Breast epithelium (tissue), 4 donors: ENCODE measurements at regions not wholly inside any gene's neighbourhood (a gene's known extent, or its start where the extent isn't known, plus 50 kb on each side); places are given as distances from the start of the nearest gene placed in this dataset.

Experiments
- DNase-seq, 2 donors: peaks; one replicate each; pipeline ENCODE4 v3.0.0-alpha.2; 2019; ENCODE audit warnings: low spot score in 2 of 2
- H3K27ac ChIP-seq, 2 donors: fragments of 200-600 bp; sonication (generic) in 1 of 2; one replicate each; pipeline ENCODE4 v1.5.1; 2016 to 2019; ENCODE audit warnings: mild to moderate bottlenecking in 1 of 2
- H3K27me3 ChIP-seq, 2 donors: fragments of 200-600 bp; sonication (generic) in 1 of 2; one replicate each; pipeline versions ENCODE4 v1.5.1 to v1.6.0; 2017 to 2019; ENCODE audit warnings: control low read depth in 1 of 2, mild to moderate bottlenecking in 1 of 2
- H3K36me3 ChIP-seq: fragments of 200-600 bp; one replicate; pipeline ENCODE4 v1.5.1; 2019
- H3K4me1 ChIP-seq, 2 donors: fragments of 200-600 bp; sonication (generic); one replicate each; pipeline ENCODE4 v1.5.1; 2016 to 2019; ENCODE audit warnings: control low read depth in 1 of 2
- H3K4me3 ChIP-seq, 3 donors: fragments of 200-600 bp; sonication (generic); 1 replicate in 2 of 3; 2 replicates in 1 of 3; pipeline ENCODE4 v1.5.1; 2016 to 2019; ENCODE audit warnings: mild to moderate bottlenecking in 3 of 3, moderate library complexity in 2 of 3
- H3K9me3 ChIP-seq, 2 donors: fragments of 200-600 bp; sonication (generic) in 1 of 2; one replicate each; pipeline ENCODE4 v1.5.1; 2016 to 2019; ENCODE audit warnings: control low read depth in 1 of 2
- POLR2A ChIP-seq: fragments of 450-650 bp; IDR thresholded peaks from one replicate; pipeline ENCODE4 v1.6.1; 2016; ENCODE audit warnings: antibody characterized with exemption, mild to moderate bottlenecking, moderate library complexity
- POLR2AphosphoS5 ChIP-seq, 3 donors: sonication (generic); formaldehyde crosslinking; IDR thresholded peaks; one replicate each; pipeline ENCODE4 v1.6.1; 2017; ENCODE audit warnings: antibody characterized with exemption in 3 of 3
- intact Hi-C: fragments of 100-400 bp; cut with DNase I; formaldehyde crosslinking; loops from one replicate; pipeline ENCODE4 v1.15.1; 2023; ENCODE audit warnings: low total_unique reads
- TF ChIP-seq, protein P1 (sequence below), 3 donors: fragments of 450-650 bp; IDR thresholded peaks; one replicate each; pipeline ENCODE4 v1.5.1; 2016 to 2017; ENCODE audit warnings: antibody characterized with exemption in 3 of 3, mild to moderate bottlenecking in 3 of 3, moderate library complexity in 3 of 3

DNA sequence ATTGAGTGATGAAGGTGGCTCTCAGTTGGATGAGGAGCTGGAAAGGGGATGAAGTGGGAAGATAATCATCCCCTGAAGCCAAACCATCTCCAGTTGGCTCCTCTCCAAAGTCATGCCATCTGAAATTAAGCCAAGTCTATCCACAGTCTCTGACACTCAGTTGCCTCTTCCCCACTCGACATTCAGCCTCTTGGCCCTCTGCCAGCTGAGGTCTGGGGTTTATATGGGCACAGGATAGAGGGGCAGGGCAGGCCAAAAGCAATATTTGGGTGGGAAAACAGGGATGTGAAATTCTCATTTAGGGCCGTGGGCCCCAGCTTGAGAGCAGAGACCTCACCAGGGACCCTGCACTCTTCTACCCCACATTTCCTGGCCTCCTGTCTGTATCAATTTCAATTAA, 85.9 kb downstream of the SLITRK1 start:
- H3K36me3 ChIP-seq = no peaks in the 10 kb centered on the region
- no peaks in the 10 kb centered on the region for H3K27me3 ChIP-seq
- no peak overlapping the region for H3K27ac ChIP-seq
- intact Hi-C loops = no loop called here
- no peak for DNase-seq
- H3K4me1 ChIP-seq = no peaks in the 10 kb centered on the region
- H3K9me3 ChIP-seq = peaks cover 0 to 6% of the 10 kb centered on the region in 2 donors
- TF ChIP-seq, protein P1, sequence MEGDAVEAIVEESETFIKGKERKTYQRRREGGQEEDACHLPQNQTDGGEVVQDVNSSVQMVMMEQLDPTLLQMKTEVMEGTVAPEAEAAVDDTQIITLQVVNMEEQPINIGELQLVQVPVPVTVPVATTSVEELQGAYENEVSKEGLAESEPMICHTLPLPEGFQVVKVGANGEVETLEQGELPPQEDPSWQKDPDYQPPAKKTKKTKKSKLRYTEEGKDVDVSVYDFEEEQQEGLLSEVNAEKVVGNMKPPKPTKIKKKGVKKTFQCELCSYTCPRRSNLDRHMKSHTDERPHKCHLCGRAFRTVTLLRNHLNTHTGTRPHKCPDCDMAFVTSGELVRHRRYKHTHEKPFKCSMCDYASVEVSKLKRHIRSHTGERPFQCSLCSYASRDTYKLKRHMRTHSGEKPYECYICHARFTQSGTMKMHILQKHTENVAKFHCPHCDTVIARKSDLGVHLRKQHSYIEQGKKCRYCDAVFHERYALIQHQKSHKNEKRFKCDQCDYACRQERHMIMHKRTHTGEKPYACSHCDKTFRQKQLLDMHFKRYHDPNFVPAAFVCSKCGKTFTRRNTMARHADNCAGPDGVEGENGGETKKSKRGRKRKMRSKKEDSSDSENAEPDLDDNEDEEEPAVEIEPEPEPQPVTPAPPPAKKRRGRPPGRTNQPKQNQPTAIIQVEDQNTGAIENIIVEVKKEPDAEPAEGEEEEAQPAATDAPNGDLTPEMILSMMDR (IDR thresholded peaks at IDR 0.05) = no peak
- no peak for TF ChIP-seq POLR2AphosphoS5 (IDR thresholded peaks at IDR 0.05)
- no peak overlapping the region for H3K4me3 ChIP-seq

DNA sequence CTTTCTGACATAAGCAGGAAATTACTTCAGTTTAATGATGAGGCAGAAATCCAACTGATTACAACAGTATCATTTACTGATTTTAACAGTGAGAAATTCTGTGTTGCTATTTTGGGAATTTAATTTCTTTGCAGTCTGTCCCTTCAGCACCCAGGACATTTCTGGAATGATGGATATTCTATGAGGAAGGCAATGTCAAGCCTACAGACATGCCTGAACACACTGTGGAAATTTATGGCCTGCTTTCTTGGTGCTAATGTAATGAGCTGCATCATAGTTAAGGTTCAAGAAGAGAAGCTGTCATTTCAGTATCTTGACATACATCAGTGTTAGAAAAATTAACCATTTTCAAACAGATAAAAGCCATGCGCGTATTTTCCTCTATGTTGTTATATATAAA, 87.7 kb downstream of the SLITRK1 start:
- no peaks in the 10 kb centered on the region for H3K36me3 ChIP-seq
- intact Hi-C loops = no loop called here
- no peaks in the 10 kb centered on the region for H3K4me1 ChIP-seq
- no peak for TF ChIP-seq POLR2A
- TF ChIP-seq POLR2AphosphoS5 (IDR thresholded peaks at IDR 0.05) = no peak
- TF ChIP-seq, protein P1 (IDR thresholded peaks at IDR 0.05) = no peak
- DNase-seq = no peak
- peaks cover 0 to 6% of the 10 kb centered on the region in 2 donors for H3K9me3 ChIP-seq
- H3K4me3 ChIP-seq = no peak overlapping the region
- H3K27ac ChIP-seq = no peak overlapping the region
- H3K27me3 ChIP-seq = no peaks in the 10 kb centered on the region

DNA sequence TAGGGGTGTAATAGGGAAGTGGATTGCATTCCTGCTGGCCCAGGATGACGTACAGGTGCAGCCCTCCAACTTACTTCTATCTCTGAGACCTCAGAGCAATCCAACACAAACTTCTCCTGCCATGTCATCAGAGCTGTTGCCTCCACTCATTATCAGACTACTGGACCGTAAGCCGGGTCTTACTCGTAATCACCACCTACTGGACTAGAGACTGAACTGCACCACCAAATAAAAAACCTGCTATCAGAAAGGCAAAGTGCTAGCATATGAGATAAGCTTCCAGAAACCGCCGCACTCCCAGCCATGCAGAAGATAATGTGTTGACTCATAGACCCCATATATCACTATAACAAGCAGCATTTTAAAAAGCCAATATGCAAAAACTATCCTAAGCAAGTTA, 102.0 kb downstream of the SLITRK1 start:
- TF ChIP-seq POLR2A = no peak
- TF ChIP-seq POLR2AphosphoS5 (IDR thresholded peaks at IDR 0.05) = no peak
- TF ChIP-seq, protein P1 (IDR thresholded peaks at IDR 0.05) = no peak
- H3K4me1 ChIP-seq = no peaks in the 10 kb centered on the region
- DNase-seq = no peak
- intact Hi-C loops = loop anchor here (10.0 kb wide), 1 partner anchor 1615 kb away; no protein-coding TSS in a partner anchor
- H3K36me3 ChIP-seq = no peaks in the 10 kb centered on the region
- no peaks in the 10 kb centered on the region for H3K27me3 ChIP-seq
- H3K9me3 ChIP-seq = no peaks in the 10 kb centered on the region
- H3K4me3 ChIP-seq = no peak overlapping the region
- H3K27ac ChIP-seq = no peak overlapping the region

DNA sequence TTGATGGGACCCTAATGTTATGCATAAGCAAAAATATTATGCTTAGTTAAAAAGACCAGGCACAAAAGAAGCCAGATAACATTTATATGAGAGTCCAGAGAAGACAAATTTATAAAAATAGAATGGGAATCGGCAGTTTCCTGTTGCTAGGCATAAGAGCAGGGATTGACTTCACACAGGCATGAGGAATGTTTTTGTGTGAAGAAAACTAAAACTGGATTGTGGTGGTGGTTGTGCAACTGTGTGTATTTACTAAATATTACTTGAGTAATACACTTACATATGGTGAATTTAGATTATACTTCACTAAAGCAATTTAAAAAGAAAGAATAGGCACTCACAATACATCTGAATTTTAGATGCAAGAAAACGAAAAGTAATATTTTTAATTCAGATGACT, 108.3 kb downstream of the SLITRK1 start:
- Histone ChIP-seq H3K36me3 (no peaks in the 10 kb centered on the region), H3K4me3 (no peak overlapping the region), H3K27ac (no peak overlapping the region), H3K27me3 (no peaks in the 10 kb centered on the region), H3K4me1 (no peaks in the 10 kb centered on the region), H3K9me3 (no peaks in the 10 kb centered on the region)
- no peak for DNase-seq
- TF ChIP-seq POLR2AphosphoS5 (IDR thresholded peaks at IDR 0.05) = no peak
- TF ChIP-seq, protein P1 (IDR thresholded peaks at IDR 0.05) = no peak
- intact Hi-C loops = no loop called here

DNA sequence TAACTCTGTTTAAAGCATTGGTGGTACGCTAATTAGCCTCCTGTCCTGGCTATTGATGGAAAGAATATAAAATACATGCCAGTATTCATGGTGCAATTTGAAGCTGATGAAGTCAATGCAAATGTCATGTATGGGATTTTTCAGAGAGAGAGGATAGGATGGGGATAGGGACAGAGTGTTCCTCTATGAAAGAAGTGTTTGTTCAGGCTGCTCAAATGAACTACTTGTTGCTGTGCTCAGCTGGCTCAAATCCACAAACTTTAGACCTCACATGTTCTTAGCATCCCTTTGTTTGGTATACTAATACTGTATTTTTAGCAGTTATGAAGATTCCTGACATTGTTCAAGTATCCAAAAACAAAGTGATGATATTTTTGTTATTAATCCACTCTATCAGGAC, 116.5 kb downstream of the SLITRK1 start:
- Histone ChIP-seq H3K4me1 (no peaks in the 10 kb centered on the region), H3K9me3 (no peaks in the 10 kb centered on the region), H3K27me3 (no peaks in the 10 kb centered on the region), H3K36me3 (no peaks in the 10 kb centered on the region), H3K27ac (no peak overlapping the region), H3K4me3 (no peak overlapping the region)
- no peak for TF ChIP-seq POLR2AphosphoS5 (IDR thresholded peaks at IDR 0.05)
- TF ChIP-seq, protein P1 (IDR thresholded peaks at IDR 0.05) = no peak
- TF ChIP-seq POLR2A = no peak
- intact Hi-C loops = no loop called here
- no peak for DNase-seq
